ENCODE measurements at regions not wholly inside any gene's neighbourhood (a gene's known extent, or its start where the extent isn't known, plus 50 kb on each side); places are given as distances from the start of the nearest gene placed in this dataset.

DNA sequence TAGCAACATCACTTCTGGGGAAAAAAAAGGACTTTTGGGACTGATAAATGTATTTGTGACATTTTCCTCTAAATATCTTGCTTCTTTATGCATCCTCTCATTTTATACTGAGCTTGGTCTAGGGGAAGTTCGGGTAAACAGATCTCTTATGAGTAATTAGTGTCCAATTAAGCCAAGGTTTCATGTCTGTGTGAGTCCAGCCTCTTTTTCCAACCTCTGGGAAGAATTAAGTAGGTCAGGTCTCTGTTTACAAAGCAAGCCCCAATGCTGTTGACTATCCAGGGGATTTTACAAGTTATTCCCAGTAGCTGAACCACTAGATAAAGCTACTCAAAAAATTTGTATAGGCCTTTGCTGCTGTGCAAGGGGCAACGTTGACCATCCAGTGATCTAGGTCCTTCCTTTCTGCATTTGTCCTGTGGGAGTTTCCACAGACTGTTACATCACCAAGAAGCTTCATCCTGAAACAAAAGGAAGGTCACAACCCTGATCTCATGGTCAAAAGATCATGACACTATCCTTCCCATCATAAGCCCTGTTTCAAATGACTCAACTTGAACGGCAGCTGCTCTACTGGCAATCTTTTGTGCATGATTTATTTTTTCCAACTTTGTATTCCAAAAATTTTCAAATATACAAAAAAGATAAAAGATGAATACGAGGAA lies 74.3 kb downstream of the ETS2 start:
- H3K9ac ChIP-seq (ENCODE audit: extremely low read depth, insufficient read length, low read length), result no peak overlapping the region
- Mint-ChIP-seq H3K27me3 (ENCODE audit: low read depth) (no peaks in the 10 kb centered on the region), H3K27ac (no peak overlapping the region), H3K4me3 (no peak overlapping the region), H3K4me1 (no peaks in the 10 kb centered on the region), H3K36me3 (ENCODE audit: insufficient read depth in 1 of 3, low read depth in 3 of 3) (peaks cover 0 to 23% (median 4%) of the 10 kb centered on the region in 3 experiments; a peak in 3 of 7 replicates), H3K9me3 (peaks cover 24 to 29% of the 10 kb centered on the region in 2 experiments)
- H3K9me3 ChIP-seq (ENCODE audit: control insufficient read depth, low read depth, low read length), result no peaks in the 10 kb centered on the region
- H3K27me3 ChIP-seq (ENCODE audit: insufficient read depth, low read length), result no peaks in the 10 kb centered on the region
- no peaks in the 10 kb centered on the region for H3K4me1 ChIP-seq (ENCODE audit: insufficient read depth, low read length)
- H4K8ac ChIP-seq (replicated peaks; ENCODE audit: insufficient read length, low read depth, low read length), result no peak overlapping the region
- no peak overlapping the region for H2BK5ac ChIP-seq (ENCODE audit: insufficient read length, low read length)
- H4K20me1 ChIP-seq (ENCODE audit: control insufficient read depth, insufficient read depth, insufficient read length), result no peaks in the 10 kb centered on the region
- no peak overlapping the region for H3K56ac ChIP-seq (ENCODE audit: insufficient read length, low read depth, low read length)
- no peak overlapping the region for H3K4ac ChIP-seq (ENCODE audit: low read depth, low read length)
- no peak overlapping the region for H4K91ac ChIP-seq (ENCODE audit: insufficient read length, low read depth, low read length)
- H3K23me2 ChIP-seq (ENCODE audit: insufficient read length, low read depth, low read length, poor library complexity, severe bottlenecking), result no peaks in the 10 kb centered on the region
- no peak overlapping the region for H3K4me2 ChIP-seq (ENCODE audit: insufficient read depth, insufficient read length, low read length)
- WGBS (ENCODE audit: extremely low coverage, insufficient read length, low lambda C conversion rate), result no CpG with 5 or more reads among the region's 4 CpGs
- H3K18ac ChIP-seq (ENCODE audit: insufficient read length, low read depth, low read length), result no peak overlapping the region
- no peak overlapping the region for H2BK15ac ChIP-seq (ENCODE audit: low read depth, low read length)
- no peak overlapping the region for H4K5ac ChIP-seq (ENCODE audit: insufficient read length, low read depth, low read length)
- no peak for DNase-seq
- no peak overlapping the region for H2BK120ac ChIP-seq (ENCODE audit: low read depth, low read length, poor library complexity, severe bottlenecking)
- no peak overlapping the region for H2BK20ac ChIP-seq (ENCODE audit: low read depth, low read length, poor library complexity, severe bottlenecking)
- no peaks in the 10 kb centered on the region for H3K79me2 ChIP-seq (ENCODE audit: insufficient read depth, low read length)
- H3K23ac ChIP-seq (ENCODE audit: insufficient read length, low read depth, low read length), result no peak overlapping the region
- no peak overlapping the region for H3T11ph ChIP-seq (ENCODE audit: low read length)
- TF ChIP-seq, protein P1, sequence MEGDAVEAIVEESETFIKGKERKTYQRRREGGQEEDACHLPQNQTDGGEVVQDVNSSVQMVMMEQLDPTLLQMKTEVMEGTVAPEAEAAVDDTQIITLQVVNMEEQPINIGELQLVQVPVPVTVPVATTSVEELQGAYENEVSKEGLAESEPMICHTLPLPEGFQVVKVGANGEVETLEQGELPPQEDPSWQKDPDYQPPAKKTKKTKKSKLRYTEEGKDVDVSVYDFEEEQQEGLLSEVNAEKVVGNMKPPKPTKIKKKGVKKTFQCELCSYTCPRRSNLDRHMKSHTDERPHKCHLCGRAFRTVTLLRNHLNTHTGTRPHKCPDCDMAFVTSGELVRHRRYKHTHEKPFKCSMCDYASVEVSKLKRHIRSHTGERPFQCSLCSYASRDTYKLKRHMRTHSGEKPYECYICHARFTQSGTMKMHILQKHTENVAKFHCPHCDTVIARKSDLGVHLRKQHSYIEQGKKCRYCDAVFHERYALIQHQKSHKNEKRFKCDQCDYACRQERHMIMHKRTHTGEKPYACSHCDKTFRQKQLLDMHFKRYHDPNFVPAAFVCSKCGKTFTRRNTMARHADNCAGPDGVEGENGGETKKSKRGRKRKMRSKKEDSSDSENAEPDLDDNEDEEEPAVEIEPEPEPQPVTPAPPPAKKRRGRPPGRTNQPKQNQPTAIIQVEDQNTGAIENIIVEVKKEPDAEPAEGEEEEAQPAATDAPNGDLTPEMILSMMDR (conservative IDR thresholded peaks at IDR 0.05), result no peak
- H3K79me1 ChIP-seq (ENCODE audit: insufficient read depth, low read depth, low read length, poor library complexity, severe bottlenecking), result no peaks in the 10 kb centered on the region
- no peak overlapping the region for H2AK5ac ChIP-seq (ENCODE audit: insufficient read length, low read length)
- H2AFZ ChIP-seq (ENCODE audit: low read length), result no peak overlapping the region
- no peak overlapping the region for H3K27ac ChIP-seq (ENCODE audit: insufficient read length, low read depth, low read length)
- H2BK12ac ChIP-seq (ENCODE audit: insufficient read length, low read depth, low read length), result no peak overlapping the region
- no peak overlapping the region for H3K14ac ChIP-seq (ENCODE audit: insufficient read depth, low read length)
